Effector memory CD8-positive, alpha-beta T cell (primary cell): ENCODE measurements at regions not wholly inside any gene's neighbourhood (a gene's known extent, or its start where the extent isn't known, plus 50 kb on each side); places are given as distances from the start of the nearest gene placed in this dataset.

ENCODE experiments used
- ATAC-seq: fragments of 150-1000 bp; cut with Tn5 transposase; replicated peaks from 2 replicates; pipeline ENCODE4 v1.10.0; 2021; ENCODE audit warnings: mild to moderate bottlenecking, moderate library complexity
- DNase-seq, 3 experiments: peaks; one replicate each; pipeline ENCODE4 v3.0.0; 2021
- H3K27ac Mint-ChIP-seq, 2 donors: one replicate each; pipeline ENCODE4 v1.8.0; 2022; ENCODE audit warnings: mild to moderate bottlenecking in 2 of 2, mixed read lengths in 2 of 2, moderate library complexity in 2 of 2
- H3K27me3 Mint-ChIP-seq, 2 donors: one replicate each; pipeline ENCODE4 v1.8.0; 2022; ENCODE audit warnings: mixed read lengths in 2 of 2
- H3K36me3 Mint-ChIP-seq: one replicate; pipeline ENCODE4 v1.8.0; 2022; ENCODE audit warnings: mild to moderate bottlenecking, moderate library complexity, mixed read lengths; ENCODE audit not compliant: insufficient read depth
- H3K4me1 Mint-ChIP-seq, 2 donors: one replicate each; pipeline ENCODE4 v1.8.0; 2022; ENCODE audit warnings: low read depth in 2 of 2, mixed read lengths in 2 of 2
- H3K4me3 Mint-ChIP-seq, 2 donors: one replicate each; pipeline ENCODE4 v1.8.0; 2022; ENCODE audit warnings: mild to moderate bottlenecking in 2 of 2, mixed read lengths in 2 of 2, moderate library complexity in 2 of 2
- H3K9me3 Mint-ChIP-seq, 2 donors: one replicate each; pipeline ENCODE4 v1.8.0; 2022; ENCODE audit warnings: mixed read lengths in 2 of 2

GRCh38 chr1:11380500-11380899 is 98.5 kb upstream of the DISP3 start:
- H3K4me1 Mint-ChIP-seq = peaks cover 12 to 13% of the 10 kb centered on the region in 2 donors
- ATAC-seq = no peak

GRCh38 chr1:11383553-11384169 is 95.3 kb upstream of the DISP3 start:
- Mint-ChIP-seq H3K27me3 (peaks cover 22 to 48% of the 10 kb centered on the region in 2 donors), H3K4me3 (peak overlapping the region in 1 of 2 donors; percentile 44), H3K9me3 (no peaks in the 10 kb centered on the region), H3K27ac (no peak overlapping the region), H3K4me1 (peaks cover 12 to 13% of the 10 kb centered on the region in 2 donors), H3K36me3 (no peaks in the 10 kb centered on the region)
- ATAC-seq (no peak), DNase-seq (no peak)

More at GRCh38 chr1:11380500-11380899, 98.5 kb upstream of the DISP3 start:
- Mint-ChIP-seq H3K4me3 (no peak overlapping the region), H3K36me3 (no peaks in the 10 kb centered on the region), H3K27me3 (peaks cover 11 to 45% of the 10 kb centered on the region in 2 donors), H3K9me3 (no peaks in the 10 kb centered on the region), H3K27ac (no peak overlapping the region)
- DNase-seq = no peak

- Mint-ChIP-seq H3K27ac (no peak overlapping the region), H3K4me3 (peak overlapping the region in 1 of 2 donors; percentile 44), H3K4me1 (peaks cover 12 to 13% of the 10 kb centered on the region in 2 donors), H3K36me3 (no peaks in the 10 kb centered on the region), H3K9me3 (no peaks in the 10 kb centered on the region), H3K27me3 (peaks cover 22 to 51% of the 10 kb centered on the region in 2 donors)
- DNase-seq (no peak), ATAC-seq (no peak)
Observed at GRCh38 chr1:11384170-11384554, 94.8 kb upstream of the DISP3 start.

- Mint-ChIP-seq H3K4me1 (peaks cover 17% of the 10 kb centered on the region in 2 donors), H3K27me3 (peaks cover 26 to 33% of the 10 kb centered on the region in 2 donors), H3K27ac (no peak overlapping the region), H3K9me3 (no peaks in the 10 kb centered on the region), H3K36me3 (no peaks in the 10 kb centered on the region), H3K4me3 (no peak overlapping the region)
- DNase-seq = no peak
- ATAC-seq = no peak
Observed at GRCh38 chr1:11387829-11388228, 91.1 kb upstream of the DISP3 start.

- Mint-ChIP-seq H3K27me3 (peaks cover 34 to 38% of the 10 kb centered on the region in 2 donors), H3K27ac (no peak overlapping the region), H3K36me3 (no peaks in the 10 kb centered on the region), H3K9me3 (no peaks in the 10 kb centered on the region), H3K4me3 (no peak overlapping the region), H3K4me1 (peaks cover 12 to 14% of the 10 kb centered on the region in 2 donors)
- DNase-seq = no peak
- no peak for ATAC-seq
Observed at GRCh38 chr1:11388617-11389016, 90.3 kb upstream of the DISP3 start.

- Mint-ChIP-seq H3K9me3 (no peaks in the 10 kb centered on the region), H3K4me3 (no peak overlapping the region), H3K36me3 (no peaks in the 10 kb centered on the region), H3K4me1 (peaks cover 3 to 5% of the 10 kb centered on the region in 2 donors), H3K27me3 (peaks cover 51 to 65% of the 10 kb centered on the region in 2 donors), H3K27ac (no peak overlapping the region)
- no peak for ATAC-seq
- DNase-seq = no peak
Observed at GRCh38 chr1:11391327-11391726, 87.6 kb upstream of the DISP3 start.

- no peaks in the 10 kb centered on the region for H3K36me3 Mint-ChIP-seq
- H3K9me3 Mint-ChIP-seq = no peaks in the 10 kb centered on the region
- peaks cover 3 to 5% of the 10 kb centered on the region in 2 donors for H3K4me1 Mint-ChIP-seq
- peaks cover 51 to 70% of the 10 kb centered on the region in 2 donors for H3K27me3 Mint-ChIP-seq
- no peak overlapping the region for H3K4me3 Mint-ChIP-seq
- ATAC-seq (no peak), DNase-seq (no peak)
- H3K27ac Mint-ChIP-seq = no peak overlapping the region
Observed at GRCh38 chr1:11391886-11392285, 87.1 kb upstream of the DISP3 start.

- H3K36me3 Mint-ChIP-seq = no peaks in the 10 kb centered on the region
- H3K27me3 Mint-ChIP-seq = peaks cover 51 to 62% of the 10 kb centered on the region in 2 donors
- no peak overlapping the region for H3K4me3 Mint-ChIP-seq
- no peak overlapping the region for H3K27ac Mint-ChIP-seq
- ATAC-seq (no peak), DNase-seq (no peak)
- no peaks in the 10 kb centered on the region for H3K9me3 Mint-ChIP-seq
- peaks cover 3 to 5% of the 10 kb centered on the region in 2 donors for H3K4me1 Mint-ChIP-seq
Observed at GRCh38 chr1:11394592-11395245, 84.2 kb upstream of the DISP3 start.

GRCh38 chr1:11395616-11396015 is 83.3 kb upstream of the DISP3 start:
- Mint-ChIP-seq H3K4me1 (peaks cover 3 to 5% of the 10 kb centered on the region in 2 donors), H3K9me3 (no peaks in the 10 kb centered on the region), H3K4me3 (no peak overlapping the region), H3K27me3 (peaks cover 54 to 62% of the 10 kb centered on the region in 2 donors), H3K27ac (no peak overlapping the region), H3K36me3 (no peaks in the 10 kb centered on the region)
- DNase-seq (no peak), ATAC-seq (no peak)

- ATAC-seq = no peak
- no peak overlapping the region for H3K4me3 Mint-ChIP-seq
- no peak for DNase-seq
- H3K9me3 Mint-ChIP-seq = no peaks in the 10 kb centered on the region
- no peaks in the 10 kb centered on the region for H3K4me1 Mint-ChIP-seq
- peaks cover 43 to 57% of the 10 kb centered on the region in 2 donors for H3K27me3 Mint-ChIP-seq
- H3K36me3 Mint-ChIP-seq = no peaks in the 10 kb centered on the region
- no peak overlapping the region for H3K27ac Mint-ChIP-seq
Observed at GRCh38 chr1:11397151-11397901, 81.6 kb upstream of the DISP3 start.

- Mint-ChIP-seq H3K36me3 (no peaks in the 10 kb centered on the region), H3K27me3 (peaks cover 26 to 41% of the 10 kb centered on the region in 2 donors), H3K4me3 (no peak overlapping the region), H3K9me3 (no peaks in the 10 kb centered on the region), H3K4me1 (no peaks in the 10 kb centered on the region), H3K27ac (no peak overlapping the region)
- ATAC-seq (no peak), DNase-seq (no peak)
Observed at GRCh38 chr1:11399250-11399649, 79.7 kb upstream of the DISP3 start.

GRCh38 chr1:11400155-11400554 is 78.8 kb upstream of the DISP3 start:
- no peaks in the 10 kb centered on the region for H3K9me3 Mint-ChIP-seq
- no peaks in the 10 kb centered on the region for H3K36me3 Mint-ChIP-seq
- peaks cover 0 to 3% of the 10 kb centered on the region in 2 donors for H3K4me1 Mint-ChIP-seq
- H3K27ac Mint-ChIP-seq = no peak overlapping the region
- ATAC-seq = no peak
- no peak for DNase-seq
- no peak overlapping the region for H3K4me3 Mint-ChIP-seq
- peaks cover 24 to 39% of the 10 kb centered on the region in 2 donors for H3K27me3 Mint-ChIP-seq

GRCh38 chr1:11400567-11400966 is 78.4 kb upstream of the DISP3 start:
- Mint-ChIP-seq H3K36me3 (no peaks in the 10 kb centered on the region), H3K27ac (no peak overlapping the region)
- no peak for ATAC-seq

More at GRCh38 chr1:11400567-11400966, 78.4 kb upstream of the DISP3 start:
- H3K27me3 Mint-ChIP-seq = peaks cover 25 to 39% of the 10 kb centered on the region in 2 donors
- H3K4me3 Mint-ChIP-seq = no peak overlapping the region
- peaks cover 0 to 3% of the 10 kb centered on the region in 2 donors for H3K4me1 Mint-ChIP-seq
- no peak for DNase-seq
- H3K9me3 Mint-ChIP-seq = no peaks in the 10 kb centered on the region
